GM12878 (cell line): ENCODE measurements at regions not wholly inside any gene's neighbourhood (a gene's known extent, or its start where the extent isn't known, plus 50 kb on each side); places are given as distances from the start of the nearest gene placed in this dataset.

Experiments used
- ATAC-seq: fragments of 200-7000 bp; cut with Tn5 transposase; 3 replicates; pipeline ENCODE4 v1.9.1; 2020; ENCODE audit warnings: mild to moderate bottlenecking, moderate library complexity
- BruUV-seq: library from RNA; stranded (reverse); fragments of 400-500 nt; replicated peaks from 2 replicates; lab custom pipeline; 2021; lab: Mats Ljungman, UMichigan
- CTCF ChIA-PET: fragments of 300-600 bp; sonication (Branson Sonifier 250); formaldehyde crosslinking; extraction: SDS; loops from one replicate; lab custom pipeline; 2021; ENCODE audit warnings: inconsistent platforms; lab: Yijun Ruan, JAX
- POLR2A ChIA-PET: fragments of 350-600 bp; formaldehyde crosslinking; extraction: SDS; loops from one replicate; lab custom pipeline; 2021; ENCODE audit warnings: inconsistent platforms; lab: Charles Lee
- RAD21 ChIA-PET: fragments of 300-600 bp; sonication (Branson Sonifier 250); formaldehyde crosslinking; loops from one replicate; lab custom pipeline; 2023; ENCODE audit warnings: antibody characterized with exemption; ENCODE audit not compliant: unreplicated experiment; lab: Charles Lee
- SMC1A ChIA-PET: fragments of 300-600 bp; sonication (Branson Sonifier 250); formaldehyde crosslinking; loops from one replicate; lab custom pipeline; 2023; ENCODE audit not compliant: unreplicated experiment, uncharacterized antibody; lab: Charles Lee
- DNase-seq: peaks from one replicate; pipeline ENCODE4 v3.0.0-alpha.2; 2011; ENCODE audit warnings: low read depth, low spot score
- FAIRE-seq: peaks from 3 replicates; lab custom pipeline; 2011; peaks lifted over from hg19 to GRCh38; lab: Jason Lieb, UNC
- H2AFZ ChIP-seq: 2 replicates; pipeline ENCODE4 v1.6.0; 2011; ENCODE audit warnings: low read depth, low read length, control low read depth; ENCODE audit not compliant: control insufficient read depth
- H3K27ac ChIP-seq: 2 replicates; pipeline ENCODE4 v1.5.1; 2011; ENCODE audit warnings: control low read depth; ENCODE audit not compliant: control insufficient read depth, insufficient read depth
- H3K27me3 ChIP-seq, 2 experiments: replicated peaks in 1 of 2; 2 replicates each; pipeline versions ENCODE4 v1.6.0 to v1.6.1; 2011; ENCODE audit warnings: low read length in 1 of 2; ENCODE audit not compliant: control insufficient read depth in 2 of 2, insufficient read depth in 2 of 2
- H3K36me3 ChIP-seq, 2 experiments: 2 replicates each; pipeline ENCODE4 v1.5.1; 2011; ENCODE audit warnings: low read length in 1 of 2; ENCODE audit not compliant: control insufficient read depth in 2 of 2, insufficient read depth in 2 of 2
- H3K4me1 ChIP-seq: 2 replicates; pipeline ENCODE4 v1.6.1; 2011; ENCODE audit warnings: mild to moderate bottlenecking, low read length, moderate library complexity, mixed read lengths; ENCODE audit not compliant: control insufficient read depth, insufficient read depth
- H3K4me2 ChIP-seq: 2 replicates; pipeline ENCODE4 v1.6.0; 2011; ENCODE audit warnings: control low read depth; ENCODE audit not compliant: control insufficient read depth, insufficient read depth
- H3K4me3 ChIP-seq: fragments of 200-600 bp; sonication (generic); 2 replicates; pipeline ENCODE4 v1.5.1; 2016
- H3K79me2 ChIP-seq: 2 replicates; pipeline ENCODE4 v1.6.0; 2011; ENCODE audit warnings: low read length; ENCODE audit not compliant: control insufficient read depth, insufficient read depth
- H3K9ac ChIP-seq: 2 replicates; pipeline ENCODE4 v1.8.0; 2011; ENCODE audit warnings: low read length, control low read depth, mixed read lengths; ENCODE audit not compliant: control insufficient read depth, insufficient read depth
- H3K9me3 ChIP-seq: replicated peaks from 3 replicates; pipeline ENCODE4 v1.5.1; 2011; ENCODE audit warnings: mild to moderate bottlenecking, low read length; ENCODE audit not compliant: control insufficient read depth, insufficient read depth
- H4K20me1 ChIP-seq: 2 replicates; pipeline ENCODE4 v1.6.0; 2011; ENCODE audit not compliant: control insufficient read depth, insufficient read depth
- BMI1 ChIP-seq: fragments of 450-650 bp; IDR thresholded peaks from 2 replicates; pipeline ENCODE4 v1.6.1; 2016; ENCODE audit warnings: mild to moderate bottlenecking, moderate library complexity, borderline replicate concordance
- CHD2 ChIP-seq: IDR thresholded peaks from 2 replicates; pipeline ENCODE4 v1.6.1; 2011; ENCODE audit warnings: low read depth, low read length, improper control_type of control experiment, borderline replicate concordance
- EZH2 ChIP-seq: IDR thresholded peaks from 2 replicates; pipeline ENCODE4 v1.6.1; 2012; ENCODE audit warnings: low read depth, mild to moderate bottlenecking, control low read depth, inconsistent platforms, low read length, borderline replicate concordance; ENCODE audit not compliant: control insufficient read depth
- FOS ChIP-seq: IDR thresholded peaks from 3 replicates; pipeline ENCODE4 v1.6.1; 2011; ENCODE audit warnings: borderline replicate concordance; ENCODE audit not compliant: insufficient read length; ENCODE audit errors: extremely low read depth
- JUND ChIP-seq: IDR thresholded peaks from 2 replicates; pipeline ENCODE4 v1.6.1; 2012; ENCODE audit warnings: low read depth, mild to moderate bottlenecking, low read length, improper control_type of control experiment, moderate library complexity
- KLF5 ChIP-seq: fragments of 450-650 bp; IDR thresholded peaks from 2 replicates; pipeline ENCODE4 v1.6.1; 2014; ENCODE audit warnings: mild to moderate bottlenecking; ENCODE audit not compliant: partially characterized antibody
- PKNOX1 ChIP-seq: fragments of 450-650 bp; IDR thresholded peaks from 2 replicates; pipeline ENCODE4 v1.6.1; 2016; ENCODE audit warnings: mild to moderate bottlenecking
- POLR2AphosphoS2 ChIP-seq: IDR thresholded peaks from 2 replicates; pipeline ENCODE4 v1.6.1; 2011; ENCODE audit warnings: low read depth, mild to moderate bottlenecking, low read length, improper control_type of control experiment, moderate library complexity
- RELA ChIP-seq: fragments of 450-650 bp; IDR thresholded peaks from 2 replicates; pipeline ENCODE4 v1.8.0; 2014; ENCODE audit warnings: borderline replicate concordance; ENCODE audit not compliant: partially characterized antibody
- SP1 ChIP-seq: IDR thresholded peaks from one replicate; pipeline ENCODE4 v1.6.1; 2011; ENCODE audit warnings: low read depth, low read length
- SREBF1 ChIP-seq: IDR thresholded peaks from 2 replicates; pipeline ENCODE4 v1.6.1; 2012; ENCODE audit warnings: mild to moderate bottlenecking, low read length
- STAT3 ChIP-seq: IDR thresholded peaks from 2 replicates; pipeline ENCODE4 v1.6.1; 2011; ENCODE audit warnings: low read depth, low read length, improper control_type of control experiment
- SUPT20H ChIP-seq: IDR thresholded peaks from 2 replicates; pipeline ENCODE4 v1.6.1; 2011; ENCODE audit warnings: low read depth, mild to moderate bottlenecking, low read length, moderate library complexity, borderline replicate concordance; ENCODE audit not compliant: control insufficient read depth
- TAF1 ChIP-seq: IDR thresholded peaks from 2 replicates; pipeline ENCODE4 v1.6.1; 2011; ENCODE audit warnings: mild to moderate bottlenecking, low read depth, low read length, borderline replicate concordance
- YBX1 ChIP-seq: fragments of 450-650 bp; IDR thresholded peaks from 2 replicates; pipeline ENCODE4 v1.6.1; 2016; ENCODE audit warnings: antibody characterized with exemption
- YY1 ChIP-seq: IDR thresholded peaks from 2 replicates; pipeline ENCODE4 v1.6.1; 2011; ENCODE audit warnings: low read depth, mild to moderate bottlenecking, low read length
- ZNF24 ChIP-seq: fragments of 450-650 bp; IDR thresholded peaks from 2 replicates; pipeline ENCODE4 v1.6.1; 2017; ENCODE audit warnings: antibody characterized with exemption, mild to moderate bottlenecking
- WGBS: methylation state at CpG from one replicate; pipeline ENCODE4 v1.1.6; 2016; ENCODE audit warnings: low lambda C conversion rate; ENCODE audit not compliant: insufficient replicate concordance, insufficient coverage; ENCODE audit errors: missing lambda C conversion rate; 5-methylcytosine and 5-hydroxymethylcytosine counted together
- in situ Hi-C: fragments of 300-500 bp; cut with MboI; formaldehyde crosslinking; loops from 9 replicates; pipeline ENCODE4 v1.14.3; 2018; ENCODE audit warnings: mixed read lengths
- intact Hi-C: fragments of 100-400 bp; cut with micrococcal nuclease; formaldehyde crosslinking; loops from one replicate; pipeline ENCODE4 v1.14.2; 2022; ENCODE audit not compliant: unreplicated experiment
- TF ChIP-seq, protein P1 (sequence below): fragments of 450-650 bp; IDR thresholded peaks from 2 replicates; pipeline ENCODE4 v1.6.1; 2017; ENCODE audit warnings: low read depth, mild to moderate bottlenecking, moderate library complexity
- TF ChIP-seq, protein P2 (sequence below): fragments of 450-650 bp; IDR thresholded peaks from 2 replicates; pipeline ENCODE4 v1.6.1; 2017; ENCODE audit warnings: antibody characterized with exemption, mild to moderate bottlenecking, moderate library complexity
- TF ChIP-seq, protein P3 (sequence below): IDR thresholded peaks from 2 replicates; pipeline ENCODE4 v1.6.1; 2011; ENCODE audit warnings: low read depth, low read length, improper control_type of control experiment, borderline replicate concordance

DNA sequence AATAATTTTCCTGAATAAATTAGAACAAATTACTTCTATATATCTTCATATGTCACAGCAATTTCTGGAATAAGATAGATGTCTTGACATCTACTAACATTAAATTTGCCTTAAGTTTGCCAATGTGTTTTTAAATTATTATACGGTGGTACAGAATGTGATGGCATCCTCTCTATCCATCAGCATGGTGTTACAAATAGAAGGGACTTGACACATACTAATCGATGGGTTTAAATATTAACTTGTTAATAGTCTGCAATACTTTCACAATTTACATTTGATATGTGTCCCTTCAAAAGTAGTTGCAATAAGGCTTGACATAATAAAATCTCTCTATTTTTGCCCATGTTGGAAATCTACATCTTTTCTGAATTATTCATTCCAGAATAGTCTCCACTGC is 65.1 kb upstream of the PRR20A start (continued):
- TF ChIP-seq FOS (no peak), EZH2 (no peak), ZNF24 (no peak), SP1 (no peak), SREBF1 (no peak), RELA (no peak), TAF1 (no peak), BMI1 (no peak), YBX1 (no peak), PKNOX1 (no peak), STAT3 (no peak), CHD2 (no peak)
- TF ChIP-seq, protein P1, sequence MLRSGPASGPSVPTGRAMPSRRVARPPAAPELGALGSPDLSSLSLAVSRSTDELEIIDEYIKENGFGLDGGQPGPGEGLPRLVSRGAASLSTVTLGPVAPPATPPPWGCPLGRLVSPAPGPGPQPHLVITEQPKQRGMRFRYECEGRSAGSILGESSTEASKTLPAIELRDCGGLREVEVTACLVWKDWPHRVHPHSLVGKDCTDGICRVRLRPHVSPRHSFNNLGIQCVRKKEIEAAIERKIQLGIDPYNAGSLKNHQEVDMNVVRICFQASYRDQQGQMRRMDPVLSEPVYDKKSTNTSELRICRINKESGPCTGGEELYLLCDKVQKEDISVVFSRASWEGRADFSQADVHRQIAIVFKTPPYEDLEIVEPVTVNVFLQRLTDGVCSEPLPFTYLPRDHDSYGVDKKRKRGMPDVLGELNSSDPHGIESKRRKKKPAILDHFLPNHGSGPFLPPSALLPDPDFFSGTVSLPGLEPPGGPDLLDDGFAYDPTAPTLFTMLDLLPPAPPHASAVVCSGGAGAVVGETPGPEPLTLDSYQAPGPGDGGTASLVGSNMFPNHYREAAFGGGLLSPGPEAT = no peak

- in situ Hi-C loops = no loop called here
- Histone ChIP-seq H2AFZ (no peak overlapping the region), H3K27me3 (no peaks in the 10 kb centered on the region), H3K79me2 (no peaks in the 10 kb centered on the region), H3K9me3 (no peaks in the 10 kb centered on the region), H3K4me2 (no peak overlapping the region), H4K20me1 (no peaks in the 10 kb centered on the region), H3K36me3 (no peaks in the 10 kb centered on the region), H3K4me3 (no peak overlapping the region), H3K9ac (no peak overlapping the region), H3K27ac (no peak overlapping the region), H3K4me1 (no peaks in the 10 kb centered on the region)
- DNase-seq = no peak
- POLR2A ChIA-PET = no interaction called here
- BruUV-seq = no TSS peak
- 2% methylated on average over 2 of the region's 2 CpGs for WGBS
- intact Hi-C loops = no loop called here
- CTCF ChIA-PET = no interaction called here
- RAD21 ChIA-PET = no interaction called here
- no peak for FAIRE-seq
- no peak for ATAC-seq
- SMC1A ChIA-PET = no interaction called here
- TF ChIP-seq, protein P2, sequence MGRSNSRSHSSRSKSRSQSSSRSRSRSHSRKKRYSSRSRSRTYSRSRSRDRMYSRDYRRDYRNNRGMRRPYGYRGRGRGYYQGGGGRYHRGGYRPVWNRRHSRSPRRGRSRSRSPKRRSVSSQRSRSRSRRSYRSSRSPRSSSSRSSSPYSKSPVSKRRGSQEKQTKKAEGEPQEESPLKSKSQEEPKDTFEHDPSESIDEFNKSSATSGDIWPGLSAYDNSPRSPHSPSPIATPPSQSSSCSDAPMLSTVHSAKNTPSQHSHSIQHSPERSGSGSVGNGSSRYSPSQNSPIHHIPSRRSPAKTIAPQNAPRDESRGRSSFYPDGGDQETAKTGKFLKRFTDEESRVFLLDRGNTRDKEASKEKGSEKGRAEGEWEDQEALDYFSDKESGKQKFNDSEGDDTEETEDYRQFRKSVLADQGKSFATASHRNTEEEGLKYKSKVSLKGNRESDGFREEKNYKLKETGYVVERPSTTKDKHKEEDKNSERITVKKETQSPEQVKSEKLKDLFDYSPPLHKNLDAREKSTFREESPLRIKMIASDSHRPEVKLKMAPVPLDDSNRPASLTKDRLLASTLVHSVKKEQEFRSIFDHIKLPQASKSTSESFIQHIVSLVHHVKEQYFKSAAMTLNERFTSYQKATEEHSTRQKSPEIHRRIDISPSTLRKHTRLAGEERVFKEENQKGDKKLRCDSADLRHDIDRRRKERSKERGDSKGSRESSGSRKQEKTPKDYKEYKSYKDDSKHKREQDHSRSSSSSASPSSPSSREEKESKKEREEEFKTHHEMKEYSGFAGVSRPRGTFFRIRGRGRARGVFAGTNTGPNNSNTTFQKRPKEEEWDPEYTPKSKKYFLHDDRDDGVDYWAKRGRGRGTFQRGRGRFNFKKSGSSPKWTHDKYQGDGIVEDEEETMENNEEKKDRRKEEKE = no peak
- no peak for TF ChIP-seq KLF5
- TF ChIP-seq, protein P3, sequence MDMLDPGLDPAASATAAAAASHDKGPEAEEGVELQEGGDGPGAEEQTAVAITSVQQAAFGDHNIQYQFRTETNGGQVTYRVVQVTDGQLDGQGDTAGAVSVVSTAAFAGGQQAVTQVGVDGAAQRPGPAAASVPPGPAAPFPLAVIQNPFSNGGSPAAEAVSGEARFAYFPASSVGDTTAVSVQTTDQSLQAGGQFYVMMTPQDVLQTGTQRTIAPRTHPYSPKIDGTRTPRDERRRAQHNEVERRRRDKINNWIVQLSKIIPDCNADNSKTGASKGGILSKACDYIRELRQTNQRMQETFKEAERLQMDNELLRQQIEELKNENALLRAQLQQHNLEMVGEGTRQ = no peak
- no peak for TF ChIP-seq POLR2AphosphoS2
- TF ChIP-seq YY1 = no peak
- no peak for TF ChIP-seq RELA
- no peak for TF ChIP-seq SUPT20H
- no peak for TF ChIP-seq JUND
These were observed 53.7 kb upstream of the PRR20A start for GRCh38 chr13:57087006-57087405.
